22Rv1 (cell line): ENCODE measurements at regions not wholly inside any gene's neighbourhood (a gene's known extent, or its start where the extent isn't known, plus 50 kb on each side); places are given as distances from the start of the nearest gene placed in this dataset.

Experiments
- CTCF ChIP-seq: fragments of 450-650 bp; IDR thresholded peaks from 2 replicates; pipeline ENCODE4 v1.5.1; 2017; ENCODE audit warnings: mild to moderate bottlenecking
- ZFX ChIP-seq: fragments of 450-650 bp; IDR thresholded peaks from 2 replicates; pipeline ENCODE4 v1.6.1; 2017; ENCODE audit warnings: antibody characterized with exemption, borderline replicate concordance

- TF ChIP-seq CTCF (no peak), ZFX (no peak)
These were observed 509.7 kb downstream of the TUSC7 start for GRCh38 chr3:117219296-117219695.
